ENCODE measurements at regions not wholly inside any gene's neighbourhood (a gene's known extent, or its start where the extent isn't known, plus 50 kb on each side); places are given as distances from the start of the nearest gene placed in this dataset.

DNA sequence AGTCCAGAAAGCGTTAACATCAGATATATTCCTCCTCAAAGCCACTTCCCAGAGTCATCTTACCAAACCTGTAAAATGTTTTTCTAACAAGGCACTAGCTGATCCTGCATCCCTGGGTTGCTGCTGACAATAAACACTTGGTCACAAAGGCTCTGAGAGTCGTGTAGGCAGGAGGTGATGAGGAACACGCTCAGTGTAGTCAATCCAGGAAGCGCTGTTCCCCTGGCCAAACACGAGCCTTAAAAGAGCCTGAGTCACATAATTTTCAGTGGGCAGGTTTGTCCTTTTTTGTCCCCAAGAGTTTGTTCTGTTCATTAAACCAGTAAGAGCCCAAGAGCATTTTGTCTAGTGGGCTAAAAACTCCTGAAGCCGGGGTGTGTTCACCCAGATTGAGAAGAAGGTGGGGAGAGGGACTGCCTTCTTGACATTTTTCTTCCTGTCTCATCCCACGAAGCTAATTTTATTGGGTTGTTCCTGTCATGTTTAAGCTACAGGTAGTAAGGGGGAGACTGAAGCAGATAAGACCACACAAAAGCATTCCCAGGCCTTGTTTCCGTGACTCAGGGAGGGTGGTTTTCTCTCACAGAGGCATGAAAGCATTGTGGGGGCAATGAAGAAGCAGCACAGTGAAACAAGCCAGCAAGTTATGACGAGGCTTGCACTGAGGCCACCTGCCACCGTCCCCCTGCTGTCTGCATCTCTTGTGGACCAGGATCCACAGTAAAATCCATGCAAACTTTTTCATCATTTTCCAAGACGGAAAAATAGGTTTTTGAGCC, 73.7 kb downstream of the FOXB1 start:
- no peaks in the 10 kb centered on the region for H3K36me3 ChIP-seq (ENCODE audit: insufficient read depth, low read depth, low read length)

DNA sequence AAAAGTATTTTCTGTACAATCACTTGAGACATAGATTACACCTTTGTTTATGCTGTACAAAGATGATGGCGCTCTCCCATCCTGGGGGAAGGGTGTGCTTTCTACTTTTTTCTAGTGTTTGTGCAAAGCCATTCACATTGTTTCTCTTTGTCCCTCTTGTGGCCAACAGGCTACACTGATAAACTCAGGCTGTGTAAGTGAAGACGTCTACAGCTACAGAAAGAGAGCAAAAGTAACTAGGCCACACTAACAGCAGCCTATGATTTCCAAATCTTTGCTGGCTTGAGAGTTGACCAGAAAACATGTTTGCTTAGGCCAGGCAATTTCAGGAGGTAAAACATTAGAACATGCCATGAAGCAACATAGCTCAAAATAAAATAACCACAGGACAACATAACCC, 75.1 kb downstream of the FOXB1 start:
- Histone ChIP-seq H3K4me1 (ENCODE audit: insufficient read depth, low read length) (peaks cover 31% of the 10 kb centered on the region; the same call in 1 of the 2 replicates), H3K9ac (ENCODE audit: low read depth, low read length) (no peak overlapping the region), H3K36me3 (ENCODE audit: insufficient read depth, low read depth, low read length) (no peaks in the 10 kb centered on the region), H3K9me3 (ENCODE audit: insufficient read depth, low read depth, low read length) (no peaks in the 10 kb centered on the region), H3K4me3 (ENCODE audit: low read length) (no peak overlapping the region), H3K27me3 (ENCODE audit: insufficient read depth, low read length) (no peaks in the 10 kb centered on the region), H3K27ac (ENCODE audit: low read length) (no peak overlapping the region)

More for the DNA sequence above, 73.7 kb downstream of the FOXB1 start:
- H3K27me3 ChIP-seq (ENCODE audit: insufficient read depth, low read length), result no peaks in the 10 kb centered on the region
- no peaks in the 10 kb centered on the region for H3K9me3 ChIP-seq (ENCODE audit: insufficient read depth, low read depth, low read length)
- peak overlapping the region; percentile 28; the same call in 1 of the 2 replicates for H3K9ac ChIP-seq (ENCODE audit: low read depth, low read length)
- H3K27ac ChIP-seq (ENCODE audit: low read length), result peak overlapping the region; percentile 40
- peaks cover 34% of the 10 kb centered on the region; the same call in 1 of the 2 replicates for H3K4me1 ChIP-seq (ENCODE audit: insufficient read depth, low read length)
- H3K4me3 ChIP-seq (ENCODE audit: low read length), result no peak overlapping the region; the same call in 1 of the 2 replicates

DNA sequence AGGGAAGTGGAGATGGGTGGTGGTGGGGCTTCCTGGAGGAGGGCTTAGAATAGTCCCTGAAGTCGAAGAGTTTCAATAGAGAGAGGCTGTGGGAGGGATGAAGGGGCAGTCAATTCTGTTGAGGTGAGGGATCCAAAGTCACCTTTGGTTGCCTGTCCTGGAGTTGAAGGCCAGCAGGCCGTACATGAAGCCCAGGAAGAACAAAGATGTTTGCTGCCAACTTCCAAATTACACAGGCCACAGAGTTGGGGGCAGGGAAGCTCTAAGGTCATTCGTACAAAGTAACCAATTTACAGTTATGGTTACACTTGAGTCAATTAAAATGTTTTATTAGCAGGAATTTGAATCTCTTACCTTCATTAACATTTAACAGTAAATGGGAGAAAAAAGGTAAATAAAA, 77.9 kb downstream of the FOXB1 start:
- H3K9me3 ChIP-seq (ENCODE audit: insufficient read depth, low read depth, low read length), result no peaks in the 10 kb centered on the region
- H3K36me3 ChIP-seq (ENCODE audit: insufficient read depth, low read depth, low read length), result no peaks in the 10 kb centered on the region
- H3K27me3 ChIP-seq (ENCODE audit: insufficient read depth, low read length), result no peaks in the 10 kb centered on the region
- no peak overlapping the region for H3K9ac ChIP-seq (ENCODE audit: low read depth, low read length)
- no peak overlapping the region for H3K27ac ChIP-seq (ENCODE audit: low read length)
- peaks cover 11% of the 10 kb centered on the region; the same call in 1 of the 2 replicates for H3K4me1 ChIP-seq (ENCODE audit: insufficient read depth, low read length)
- H3K4me3 ChIP-seq (ENCODE audit: low read length), result no peak overlapping the region

DNA sequence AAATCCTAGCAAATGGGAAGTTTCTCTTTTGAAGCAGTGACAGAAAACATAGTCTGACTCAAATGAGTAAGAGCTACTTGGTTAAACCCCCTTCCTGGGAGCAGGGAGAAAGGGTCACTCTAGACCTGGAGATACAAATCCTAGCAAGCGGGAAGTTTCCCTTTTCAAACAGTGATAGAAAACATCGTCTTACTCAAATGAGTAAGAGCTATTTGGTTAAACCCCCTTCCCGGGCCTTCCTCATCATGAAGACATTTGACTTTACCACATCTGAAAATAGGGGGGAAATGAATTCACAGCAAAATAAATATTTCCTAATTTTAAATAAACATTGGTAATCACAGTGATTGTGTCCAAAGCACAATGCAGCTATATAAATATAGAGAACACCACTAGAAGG, 79.2 kb downstream of the FOXB1 start:
- Histone ChIP-seq H3K36me3 (ENCODE audit: insufficient read depth, low read depth, low read length) (no peaks in the 10 kb centered on the region), H3K9me3 (ENCODE audit: insufficient read depth, low read depth, low read length) (no peaks in the 10 kb centered on the region), H3K9ac (ENCODE audit: low read depth, low read length) (no peak overlapping the region), H3K4me1 (ENCODE audit: insufficient read depth, low read length) (no peaks in the 10 kb centered on the region; the same call in 1 of the 2 replicates), H3K27me3 (ENCODE audit: insufficient read depth, low read length) (no peaks in the 10 kb centered on the region), H3K27ac (ENCODE audit: low read length) (no peak overlapping the region), H3K4me3 (ENCODE audit: low read length) (no peak overlapping the region)

DNA sequence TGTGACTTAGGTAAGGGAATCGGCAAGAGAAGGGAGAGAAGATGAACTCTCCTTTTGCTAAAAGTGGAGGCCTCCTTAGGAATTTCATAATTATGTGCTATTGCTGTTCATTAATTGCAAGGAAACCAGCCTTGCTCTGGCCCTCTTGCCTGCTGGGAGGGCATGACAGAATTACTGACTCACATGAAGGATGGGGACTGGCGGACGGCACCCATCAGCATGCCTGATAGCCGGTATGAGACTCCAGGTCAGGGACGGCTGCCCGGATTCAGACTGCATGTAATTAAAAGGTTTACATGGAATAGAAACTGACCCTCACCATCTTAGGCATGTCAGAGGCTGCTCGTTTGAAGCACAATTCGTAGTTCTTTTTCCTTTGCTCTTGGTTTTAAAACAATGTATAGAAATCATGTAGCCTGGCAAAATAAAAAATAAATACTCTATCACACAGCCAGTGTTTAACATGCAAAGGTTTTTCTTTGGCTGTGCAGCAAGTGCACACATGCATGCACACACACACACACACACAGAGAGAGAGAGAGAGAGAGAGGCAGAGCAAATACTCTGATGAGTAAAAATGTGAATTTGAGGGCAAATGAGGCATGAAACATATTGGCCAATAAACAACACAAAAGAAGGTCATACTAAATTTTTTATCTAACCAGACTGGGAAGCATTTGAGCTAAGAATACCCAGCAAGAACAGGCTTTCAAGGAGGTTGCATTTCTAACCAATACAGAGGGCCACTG, 82.7 kb downstream of the FOXB1 start:
- 0 out of 2 replicates have a peak, but pooled peaks cover 2% of the 10 kb centered on the region for H3K4me1 ChIP-seq (ENCODE audit: insufficient read depth, low read length)
- no peaks in the 10 kb centered on the region for H3K9me3 ChIP-seq (ENCODE audit: insufficient read depth, low read depth, low read length)
- H3K36me3 ChIP-seq (ENCODE audit: insufficient read depth, low read depth, low read length), result no peaks in the 10 kb centered on the region
- no peaks in the 10 kb centered on the region for H3K27me3 ChIP-seq (ENCODE audit: insufficient read depth, low read length)
- no peak overlapping the region for H3K27ac ChIP-seq (ENCODE audit: low read length)
- H3K9ac ChIP-seq (ENCODE audit: low read depth, low read length), result no peak overlapping the region
- no peak overlapping the region for H3K4me3 ChIP-seq (ENCODE audit: low read length)

DNA sequence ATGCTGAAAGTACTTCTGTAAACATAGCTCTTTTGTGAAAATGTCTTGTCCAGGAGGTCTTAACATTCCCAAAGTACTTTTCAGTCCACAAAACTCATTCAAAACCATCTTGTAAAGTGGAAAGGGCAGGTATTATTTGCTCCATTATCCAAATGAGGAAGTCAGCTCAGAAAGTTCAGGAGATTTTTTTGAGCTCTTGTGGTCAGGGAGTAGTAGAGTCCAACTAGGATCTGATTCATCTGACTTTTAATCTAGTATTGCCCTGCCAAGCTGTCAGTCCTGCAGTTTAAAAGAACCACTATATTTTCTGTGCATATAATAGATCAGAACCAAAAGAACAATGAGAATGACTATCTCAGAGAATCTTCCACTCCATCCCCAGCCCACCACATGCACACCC, 83.5 kb downstream of the FOXB1 start:
- no peak overlapping the region for H3K4me3 ChIP-seq (ENCODE audit: low read length)
- H3K36me3 ChIP-seq (ENCODE audit: insufficient read depth, low read depth, low read length), result no peaks in the 10 kb centered on the region
- H3K9ac ChIP-seq (ENCODE audit: low read depth, low read length), result no peak overlapping the region
- H3K4me1 ChIP-seq (ENCODE audit: insufficient read depth, low read length), result 0 out of 2 replicates have a peak, but pooled peaks cover 2% of the 10 kb centered on the region
- H3K27me3 ChIP-seq (ENCODE audit: insufficient read depth, low read length), result no peaks in the 10 kb centered on the region
- no peak overlapping the region for H3K27ac ChIP-seq (ENCODE audit: low read length)
- no peaks in the 10 kb centered on the region for H3K9me3 ChIP-seq (ENCODE audit: insufficient read depth, low read depth, low read length)

DNA sequence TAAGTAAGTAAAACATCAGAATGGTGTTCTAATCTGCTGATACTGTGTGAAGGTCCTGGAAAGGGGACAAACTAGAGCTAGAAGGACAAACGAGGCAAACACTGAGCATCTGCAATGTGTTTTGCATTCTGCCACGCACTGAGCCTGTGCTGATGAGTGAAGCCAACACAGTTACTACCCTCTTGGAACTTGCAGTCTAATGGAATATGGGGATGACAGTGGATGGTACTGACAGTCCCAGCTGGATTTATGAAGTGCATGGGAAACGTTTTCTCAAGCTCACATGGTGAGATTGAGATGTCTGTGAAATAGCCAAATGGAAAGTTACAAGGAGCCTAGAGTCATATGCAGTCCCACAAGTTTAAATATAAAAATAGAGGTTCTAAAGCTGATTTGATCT, 86.6 kb downstream of the FOXB1 start:
- Histone ChIP-seq H3K4me3 (ENCODE audit: low read length) (no peak overlapping the region), H3K4me1 (ENCODE audit: insufficient read depth, low read length) (0 out of 2 replicates have a peak, but pooled peaks cover 2% of the 10 kb centered on the region), H3K9ac (ENCODE audit: low read depth, low read length) (no peak overlapping the region), H3K27me3 (ENCODE audit: insufficient read depth, low read length) (no peaks in the 10 kb centered on the region), H3K36me3 (ENCODE audit: insufficient read depth, low read depth, low read length) (no peaks in the 10 kb centered on the region), H3K27ac (ENCODE audit: low read length) (no peak overlapping the region), H3K9me3 (ENCODE audit: insufficient read depth, low read depth, low read length) (no peaks in the 10 kb centered on the region)

DNA sequence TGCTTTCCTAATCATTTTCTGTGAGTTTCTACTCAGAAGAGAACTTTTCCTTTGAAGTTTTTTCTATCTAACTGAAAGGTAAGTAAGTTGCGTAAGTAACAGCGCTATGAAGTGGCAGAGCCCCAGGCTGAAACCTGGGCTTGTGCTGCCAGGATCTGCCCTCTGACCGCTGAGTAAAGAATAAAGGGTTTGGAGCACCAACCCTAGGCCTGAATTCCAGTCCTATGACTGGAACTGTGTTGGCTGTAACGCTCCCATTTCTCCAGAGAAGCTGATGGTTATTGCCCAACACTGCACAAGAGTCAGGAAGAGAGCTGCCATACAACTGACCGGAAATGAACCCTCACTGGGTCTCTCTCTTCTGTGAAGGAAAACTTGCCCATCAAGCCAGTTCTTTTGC, 87.0 kb downstream of the FOXB1 start:
- Histone ChIP-seq H3K36me3 (ENCODE audit: insufficient read depth, low read depth, low read length) (no peaks in the 10 kb centered on the region), H3K27me3 (ENCODE audit: insufficient read depth, low read length) (no peaks in the 10 kb centered on the region), H3K9ac (ENCODE audit: low read depth, low read length) (no peak overlapping the region), H3K9me3 (ENCODE audit: insufficient read depth, low read depth, low read length) (no peaks in the 10 kb centered on the region; the same call in 1 of the 2 replicates), H3K4me3 (ENCODE audit: low read length) (no peak overlapping the region), H3K4me1 (ENCODE audit: insufficient read depth, low read length) (0 out of 2 replicates have a peak, but pooled peaks cover 2% of the 10 kb centered on the region), H3K27ac (ENCODE audit: low read length) (no peak overlapping the region)

DNA sequence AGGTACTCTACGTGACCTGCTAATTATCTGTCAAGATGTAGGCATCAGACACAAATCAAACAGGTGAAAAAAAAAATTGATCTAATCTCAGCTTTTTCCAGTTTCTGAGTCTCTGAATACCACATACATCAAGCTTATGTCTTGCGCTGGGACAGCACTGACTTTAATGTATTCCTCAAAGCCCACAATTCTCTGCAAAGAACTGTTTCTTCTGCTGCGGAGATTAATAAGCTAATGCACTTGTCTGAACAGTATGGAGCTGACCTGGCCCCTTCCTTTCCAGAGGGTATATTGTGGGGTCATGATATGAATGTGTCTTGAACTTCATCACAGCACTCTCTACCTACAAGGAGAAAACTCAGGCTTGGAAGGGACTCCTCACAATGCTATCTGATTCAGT, 87.8 kb downstream of the FOXB1 start:
- no peaks in the 10 kb centered on the region for H3K36me3 ChIP-seq (ENCODE audit: insufficient read depth, low read depth, low read length)
- no peak overlapping the region for H3K4me3 ChIP-seq (ENCODE audit: low read length)
- no peak overlapping the region for H3K27ac ChIP-seq (ENCODE audit: low read length)
- H3K4me1 ChIP-seq (ENCODE audit: insufficient read depth, low read length), result 0 out of 2 replicates have a peak, but pooled peaks cover 2% of the 10 kb centered on the region
- peaks cover 2% of the 10 kb centered on the region; the same call in 1 of the 2 replicates for H3K9me3 ChIP-seq (ENCODE audit: insufficient read depth, low read depth, low read length)
- no peak overlapping the region for H3K9ac ChIP-seq (ENCODE audit: low read depth, low read length)
- no peaks in the 10 kb centered on the region for H3K27me3 ChIP-seq (ENCODE audit: insufficient read depth, low read length)

DNA sequence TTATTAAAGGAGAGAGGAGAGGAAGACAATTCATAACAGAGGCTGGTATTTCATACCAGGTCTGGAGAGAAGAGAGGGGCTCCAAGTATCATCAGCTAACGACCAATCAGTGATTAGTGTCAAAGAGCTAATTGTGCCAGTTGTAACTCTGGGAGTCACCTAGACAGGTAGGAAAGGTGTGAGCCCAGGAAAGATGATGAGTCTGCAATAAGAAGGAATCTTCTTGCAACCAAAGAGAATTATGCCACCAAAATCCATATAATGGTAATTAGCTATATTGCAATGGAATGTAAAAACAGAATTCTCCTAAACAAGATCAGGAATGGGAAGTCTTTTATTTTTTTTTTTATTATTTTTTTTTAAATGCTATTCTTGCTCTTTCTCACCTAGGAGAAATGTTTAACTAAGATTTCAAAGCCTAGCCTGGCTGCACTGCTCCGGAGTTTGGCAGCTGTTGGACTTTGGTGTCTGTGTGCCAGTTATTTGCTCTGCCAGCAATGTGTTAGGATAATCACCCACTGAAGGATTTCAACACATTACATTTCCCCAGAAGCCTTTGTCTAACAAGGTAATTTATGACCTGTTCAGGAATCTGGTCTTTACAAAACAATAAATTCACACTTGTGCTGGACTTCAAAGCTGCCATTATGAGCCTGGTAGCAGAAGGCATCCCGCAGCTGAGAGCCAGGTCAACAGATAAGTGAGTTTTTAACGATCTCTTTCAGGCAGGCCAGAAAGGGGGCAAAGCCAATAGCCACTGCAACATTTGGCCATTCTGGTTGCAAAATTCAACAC, 89.4 kb downstream of the FOXB1 start:
- H3K27me3 ChIP-seq (ENCODE audit: insufficient read depth, low read length), result no peaks in the 10 kb centered on the region
- no peak overlapping the region for H3K4me3 ChIP-seq (ENCODE audit: low read length)
- H3K9me3 ChIP-seq (ENCODE audit: insufficient read depth, low read depth, low read length), result peaks cover 7% of the 10 kb centered on the region; the same call in 1 of the 2 replicates
- no peak overlapping the region for H3K27ac ChIP-seq (ENCODE audit: low read length)
- no peak overlapping the region for H3K9ac ChIP-seq (ENCODE audit: low read depth, low read length)
- no peaks in the 10 kb centered on the region for H3K36me3 ChIP-seq (ENCODE audit: insufficient read depth, low read depth, low read length)
- H3K4me1 ChIP-seq (ENCODE audit: insufficient read depth, low read length), result 0 out of 2 replicates have a peak, but pooled peaks cover 2% of the 10 kb centered on the region

DNA sequence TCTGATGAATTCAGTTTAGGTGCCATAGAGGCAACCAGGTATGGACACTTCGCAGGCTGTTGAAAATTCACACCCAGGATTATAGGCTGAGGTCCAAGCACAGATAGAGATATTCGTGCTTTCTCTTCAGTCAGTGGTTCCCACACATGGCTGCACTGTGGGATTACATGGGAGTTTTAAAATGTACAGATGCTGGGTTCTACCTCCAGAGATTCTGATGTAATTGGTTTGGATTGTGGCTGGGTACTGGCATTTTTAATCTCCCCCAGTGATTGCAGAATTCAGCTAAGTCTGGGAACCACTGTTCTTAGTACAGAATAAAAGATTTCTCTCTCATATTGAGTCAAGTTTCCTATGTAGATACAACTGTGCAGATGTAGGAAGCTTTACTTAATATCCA, 91.6 kb downstream of the FOXB1 start:
- Histone ChIP-seq H3K4me1 (ENCODE audit: insufficient read depth, low read length) (no peaks in the 10 kb centered on the region), H3K27ac (ENCODE audit: low read length) (no peak overlapping the region), H3K9ac (ENCODE audit: low read depth, low read length) (no peak overlapping the region), H3K9me3 (ENCODE audit: insufficient read depth, low read depth, low read length) (peaks cover 7% of the 10 kb centered on the region; the same call in 1 of the 2 replicates), H3K36me3 (ENCODE audit: insufficient read depth, low read depth, low read length) (no peaks in the 10 kb centered on the region), H3K4me3 (ENCODE audit: low read length) (no peak overlapping the region), H3K27me3 (ENCODE audit: insufficient read depth, low read length) (no peaks in the 10 kb centered on the region)
